Brain microvascular endothelial cell (primary cell): ENCODE measurements at regions not wholly inside any gene's neighbourhood (a gene's known extent, or its start where the extent isn't known, plus 50 kb on each side); places are given as distances from the start of the nearest gene placed in this dataset.
"Not testable (repeated sequence)": the region's sequence is repeated elsewhere in the genome, so short reads cannot be mapped to it uniquely, and the experiment has no call there.

Source experiments
- DNase-seq: peaks from one replicate; pipeline ENCODE4 v3.0.0-alpha.2; 2020
- H3K27ac ChIP-seq: fragments of 250-450 bp; sonication (Bioruptor Pico); 2 replicates; pipeline ENCODE4 v1.5.1; 2020; ENCODE audit warnings: mild to moderate bottlenecking, moderate library complexity
- H3K27me3 ChIP-seq: fragments of 250-450 bp; sonication (Bioruptor Pico); replicated peaks from 2 replicates; pipeline ENCODE4 v1.5.1; 2020; ENCODE audit warnings: mild to moderate bottlenecking
- H3K36me3 ChIP-seq: fragments of 250-450 bp; sonication (Bioruptor Pico); replicated peaks from 2 replicates; pipeline ENCODE4 v1.5.1; 2020; ENCODE audit warnings: mild to moderate bottlenecking
- H3K4me3 ChIP-seq: 2 replicates; pipeline ENCODE4 v1.5.1; 2011; ENCODE audit warnings: low read depth, mild to moderate bottlenecking, control low read depth, low read length, moderate library complexity
- CTCF ChIP-seq: IDR thresholded peaks from 2 replicates; pipeline ENCODE4 v1.5.1; 2011; ENCODE audit warnings: low read depth, mild to moderate bottlenecking, moderate library complexity, low read length, control low read depth, inconsistent platforms; ENCODE audit errors: missing control alignments
- in situ Hi-C: cut with HindIII; loops from 2 replicates; pipeline ENCODE4 v1.10.0; 2017; ENCODE audit warnings: low sequenced_read_pairs, low pct_ligation_motif_present

GRCh38 chr5:57368010-57368409, 114.6 kb downstream of the ACTBL2 start:
- Histone ChIP-seq H3K27me3 (no peaks in the 10 kb centered on the region), H3K27ac (no peak overlapping the region), H3K4me3 (no peak overlapping the region), H3K36me3 (no peaks in the 10 kb centered on the region)
- DNase-seq = no peak
- TF ChIP-seq CTCF = no peak
- in situ Hi-C loops = no loop called here

- Histone ChIP-seq H3K27ac (no peak overlapping the region), H3K4me3 (no peak overlapping the region), H3K27me3 (no peaks in the 10 kb centered on the region), H3K36me3 (no peaks in the 10 kb centered on the region)
- DNase-seq = peak; percentile 9
- TF ChIP-seq CTCF = no peak
- in situ Hi-C loops = no loop called here
Measured at GRCh38 chr5:57366744-57367143, 115.9 kb downstream of the ACTBL2 start.

- TF ChIP-seq CTCF = no peak
- H3K4me3 ChIP-seq = no peak overlapping the region
- H3K36me3 ChIP-seq = no peaks in the 10 kb centered on the region
- DNase-seq = no peak
- no peaks in the 10 kb centered on the region for H3K27me3 ChIP-seq
- H3K27ac ChIP-seq = no peak overlapping the region
- in situ Hi-C loops = no loop called here
Measured at GRCh38 chr5:57362951-57363350, 119.7 kb downstream of the ACTBL2 start.

- Histone ChIP-seq H3K27me3 (no peaks in the 10 kb centered on the region), H3K4me3 (no peak overlapping the region), H3K36me3 (no peaks in the 10 kb centered on the region), H3K27ac (no peak overlapping the region)
- no peak for DNase-seq
- TF ChIP-seq CTCF = no peak
- in situ Hi-C loops = no loop called here
Measured at GRCh38 chr5:57360871-57361270, 121.7 kb downstream of the ACTBL2 start.

- DNase-seq = no peak
- in situ Hi-C loops = no loop called here
- Histone ChIP-seq H3K36me3 (no peaks in the 10 kb centered on the region), H3K27ac (no peak overlapping the region), H3K27me3 (no peaks in the 10 kb centered on the region), H3K4me3 (no peak overlapping the region)
- TF ChIP-seq CTCF = no peak
Measured at GRCh38 chr5:57358796-57359592, 123.6 kb downstream of the ACTBL2 start.

- H3K27me3 ChIP-seq, H3K27ac ChIP-seq, in situ Hi-C loops, H3K4me3 ChIP-seq, H3K36me3 ChIP-seq, DNase-seq: not testable (repeated sequence)
Measured at GRCh38 chr5:57356850-57357249, 125.8 kb downstream of the ACTBL2 start.
